Endothelial cell of umbilical vein (primary cell): ENCODE measurements at regions not wholly inside any gene's neighbourhood (a gene's known extent, or its start where the extent isn't known, plus 50 kb on each side); places are given as distances from the start of the nearest gene placed in this dataset.

Experiments used
- BruUV-seq: library from RNA; stranded (reverse); fragments of 400-500 nt; replicated peaks from 2 replicates; lab custom pipeline; 2021; lab: Mats Ljungman, UMichigan
- CTCF ChIA-PET: fragments of 300-600, 350-600 bp; sonication (Branson Sonifier 250); formaldehyde crosslinking; loops from one replicate; lab custom pipeline; 2021; ENCODE audit warnings: antibody characterized with exemption, inconsistent platforms; lab: Charles Lee
- POLR2A ChIA-PET: fragments of 300-600, 350-600 bp; sonication (Branson Sonifier 250); formaldehyde crosslinking; loops from one replicate; lab custom pipeline; 2021; ENCODE audit warnings: antibody characterized with exemption, inconsistent platforms; lab: Charles Lee
- DNase-seq: peaks from one replicate; pipeline ENCODE4 v3.0.0-alpha.2; 2011; ENCODE audit warnings: low read depth, low spot score
- FAIRE-seq: peaks from 2 replicates; lab custom pipeline; 2011; peaks lifted over from hg19 to GRCh38; lab: Jason Lieb, UNC
- H2AFZ ChIP-seq: 2 replicates; pipeline ENCODE4 v1.6.0; 2012; ENCODE audit warnings: low read depth, low read length, control low read depth, inconsistent platforms
- H3K27ac ChIP-seq: 2 replicates; pipeline ENCODE4 v1.5.1; 2011; ENCODE audit warnings: low read depth, mild to moderate bottlenecking, control low read depth, low read length, moderate library complexity; ENCODE audit not compliant: insufficient read depth
- H3K27me3 ChIP-seq, 2 experiments: 2 replicates each; pipeline versions ENCODE4 v1.6.0 to v1.6.1; 2011; ENCODE audit warnings: low read length in 2 of 2, mixed read lengths in 1 of 2; ENCODE audit not compliant: control insufficient read depth in 2 of 2, insufficient read depth in 2 of 2
- H3K36me3 ChIP-seq, 2 experiments: 2 replicates in 1 of 2; 3 replicates in 1 of 2; pipeline ENCODE4 v1.5.1; 2011; ENCODE audit warnings: low read length in 2 of 2, mild to moderate bottlenecking in 1 of 2, moderate library complexity in 1 of 2; ENCODE audit not compliant: control insufficient read depth in 2 of 2, insufficient read depth in 2 of 2; ENCODE audit errors: extremely low read depth in 1 of 2
- H3K4me1 ChIP-seq: 3 replicates; pipeline ENCODE4 v1.5.1; 2011; ENCODE audit warnings: mild to moderate bottlenecking, low read length; ENCODE audit not compliant: control insufficient read depth, insufficient read depth; ENCODE audit errors: extremely low read depth
- H3K4me2 ChIP-seq: 2 replicates; pipeline ENCODE4 v1.6.1; 2011; ENCODE audit warnings: low read length, control low read depth, mixed read lengths; ENCODE audit not compliant: insufficient read depth
- H3K4me3 ChIP-seq, 3 experiments: fragments of 200-600 bp in 1 of 3; sonication (generic), shearing (Covaris generic) in 1 of 3; replicated peaks in 1 of 3; 2 replicates each; pipeline ENCODE4 v1.5.1; 2011 to 2016; ENCODE audit warnings: control low read depth in 3 of 3, low read length in 3 of 3, mild to moderate bottlenecking in 2 of 3, inconsistent platforms in 1 of 3, low read depth in 1 of 3, moderate library complexity in 1 of 3; ENCODE audit not compliant: insufficient read depth in 1 of 3
- H3K79me2 ChIP-seq: 2 replicates; pipeline ENCODE4 v1.6.0; 2012; ENCODE audit warnings: low read length, inconsistent platforms; ENCODE audit not compliant: control insufficient read depth, insufficient read depth
- H3K9ac ChIP-seq: replicated peaks from 2 replicates; pipeline ENCODE3; 2011; ENCODE audit warnings: low read length, control low read depth; ENCODE audit not compliant: insufficient read depth; ENCODE audit errors: extremely low read depth
- H3K9me1 ChIP-seq: replicated peaks from 3 replicates; pipeline ENCODE4 v1.6.0; 2011; ENCODE audit warnings: mild to moderate bottlenecking, low read length; ENCODE audit not compliant: control insufficient read depth, insufficient read depth; ENCODE audit errors: extremely low read depth
- H3K9me3 ChIP-seq: replicated peaks from 2 replicates; pipeline ENCODE4 v1.5.1; 2012; ENCODE audit warnings: low read length, inconsistent platforms; ENCODE audit not compliant: control insufficient read depth, insufficient read depth
- H4K20me1 ChIP-seq: replicated peaks from 2 replicates; pipeline ENCODE3; 2011; ENCODE audit warnings: mild to moderate bottlenecking, low read length; ENCODE audit not compliant: control insufficient read depth, insufficient read depth; ENCODE audit errors: extremely low read depth
- EZH2 ChIP-seq: IDR thresholded peaks from 2 replicates; pipeline ENCODE4 v1.6.1; 2012; ENCODE audit warnings: borderline replicate concordance, low read depth, mild to moderate bottlenecking, moderate library complexity, low read length, inconsistent platforms; ENCODE audit not compliant: severe bottlenecking
- FOS ChIP-seq: IDR thresholded peaks from 2 replicates; pipeline ENCODE4 v1.6.1; 2011; ENCODE audit warnings: mild to moderate bottlenecking, low read length, moderate library complexity, borderline replicate concordance; ENCODE audit not compliant: insufficient read depth
- GATA2 ChIP-seq: IDR thresholded peaks from 2 replicates; pipeline ENCODE4 v1.7.0; 2011; ENCODE audit warnings: low read depth, mild to moderate bottlenecking, moderate library complexity, mixed read lengths, low read length; ENCODE audit not compliant: insufficient read length, insufficient read depth
- JUN ChIP-seq: IDR thresholded peaks from 2 replicates; pipeline ENCODE4 v1.6.1; 2011; ENCODE audit warnings: borderline replicate concordance, low read depth; ENCODE audit not compliant: insufficient read length, insufficient read depth
- MYC ChIP-seq: IDR thresholded peaks from one replicate; pipeline ENCODE4 v1.6.1; 2011; ENCODE audit warnings: mild to moderate bottlenecking, low read depth, low read length
- POLR2A ChIP-seq: IDR thresholded peaks from 2 replicates; pipeline ENCODE4 v1.6.1; 2012; ENCODE audit warnings: low read depth, mild to moderate bottlenecking, control low read depth, low read length
- POLR2AphosphoS5 ChIP-seq: IDR thresholded peaks from 2 replicates; pipeline ENCODE4 v1.6.1; 2012; ENCODE audit warnings: low read depth, mild to moderate bottlenecking, control low read depth, low read length, moderate library complexity; ENCODE audit not compliant: insufficient read depth
- dilution Hi-C: fragments of 300-500 bp; cut with MboI; formaldehyde crosslinking; loops from one replicate; pipeline ENCODE4 v1.15.0; 2019; ENCODE audit warnings: low sequenced_read_pairs; ENCODE audit not compliant: extremely low pct_ligation_motif_present
- intact Hi-C: fragments of 100-400 bp; cut with micrococcal nuclease; formaldehyde crosslinking; loops from one replicate; pipeline ENCODE4 v1.10.0; 2022
- TF ChIP-seq, protein P1 (sequence below), 2 donors: IDR thresholded peaks; 1 replicate in 1 of 2; 2 replicates in 1 of 2; pipeline ENCODE4 v1.5.1; 2011; ENCODE audit warnings: low read length in 2 of 2, mild to moderate bottlenecking in 2 of 2, moderate library complexity in 2 of 2, control low read depth in 1 of 2, inconsistent platforms in 1 of 2, low read depth in 1 of 2; ENCODE audit not compliant: insufficient read depth in 1 of 2; ENCODE audit errors: extremely low read depth in 1 of 2
- TF ChIP-seq, protein P2 (sequence below): IDR thresholded peaks from 2 replicates; pipeline ENCODE4 v1.6.1; 2011; ENCODE audit not compliant: insufficient read depth, insufficient read length

DNA sequence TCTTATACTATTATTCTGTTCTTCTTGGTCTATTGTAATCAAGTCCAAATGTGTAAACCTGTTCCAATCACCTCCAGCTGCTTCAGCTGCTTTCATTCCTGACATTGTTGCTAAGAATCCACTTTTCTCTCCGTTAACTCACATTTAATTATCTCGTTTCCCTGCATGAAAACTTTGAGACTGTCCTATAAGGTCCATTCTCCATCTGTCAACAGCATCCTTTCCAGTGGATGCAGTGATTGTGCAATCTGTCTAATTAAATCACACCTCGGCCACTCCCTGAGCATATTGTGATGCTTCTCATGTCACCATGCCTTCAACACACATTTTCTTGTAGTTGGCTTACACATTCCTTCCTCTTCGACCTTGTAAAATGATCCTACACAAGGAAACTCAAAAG, 1626.9 kb upstream of the SLC10A2 start:
- no peaks in the 10 kb centered on the region for H3K79me2 ChIP-seq
- intact Hi-C loops, result no loop called here
- POLR2A ChIA-PET, result no interaction called here

More for the DNA sequence above, 1626.9 kb upstream of the SLC10A2 start:
- H3K36me3 ChIP-seq, result no peaks in the 10 kb centered on the region
- TF ChIP-seq, protein P1, sequence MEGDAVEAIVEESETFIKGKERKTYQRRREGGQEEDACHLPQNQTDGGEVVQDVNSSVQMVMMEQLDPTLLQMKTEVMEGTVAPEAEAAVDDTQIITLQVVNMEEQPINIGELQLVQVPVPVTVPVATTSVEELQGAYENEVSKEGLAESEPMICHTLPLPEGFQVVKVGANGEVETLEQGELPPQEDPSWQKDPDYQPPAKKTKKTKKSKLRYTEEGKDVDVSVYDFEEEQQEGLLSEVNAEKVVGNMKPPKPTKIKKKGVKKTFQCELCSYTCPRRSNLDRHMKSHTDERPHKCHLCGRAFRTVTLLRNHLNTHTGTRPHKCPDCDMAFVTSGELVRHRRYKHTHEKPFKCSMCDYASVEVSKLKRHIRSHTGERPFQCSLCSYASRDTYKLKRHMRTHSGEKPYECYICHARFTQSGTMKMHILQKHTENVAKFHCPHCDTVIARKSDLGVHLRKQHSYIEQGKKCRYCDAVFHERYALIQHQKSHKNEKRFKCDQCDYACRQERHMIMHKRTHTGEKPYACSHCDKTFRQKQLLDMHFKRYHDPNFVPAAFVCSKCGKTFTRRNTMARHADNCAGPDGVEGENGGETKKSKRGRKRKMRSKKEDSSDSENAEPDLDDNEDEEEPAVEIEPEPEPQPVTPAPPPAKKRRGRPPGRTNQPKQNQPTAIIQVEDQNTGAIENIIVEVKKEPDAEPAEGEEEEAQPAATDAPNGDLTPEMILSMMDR (IDR thresholded peaks at IDR 0.05; ENCODE audit: extremely low read depth in 1 of 2, insufficient read depth in 1 of 2, low read depth in 1 of 2, low read length in 2 of 2), result no peak
- TF ChIP-seq, protein P2, sequence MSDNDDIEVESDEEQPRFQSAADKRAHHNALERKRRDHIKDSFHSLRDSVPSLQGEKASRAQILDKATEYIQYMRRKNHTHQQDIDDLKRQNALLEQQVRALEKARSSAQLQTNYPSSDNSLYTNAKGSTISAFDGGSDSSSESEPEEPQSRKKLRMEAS, result no peak
- TF ChIP-seq POLR2AphosphoS5 (no peak), POLR2A (no peak), FOS (no peak), JUN (no peak), GATA2 (no peak), MYC (no peak), EZH2 (no peak)
- FAIRE-seq (no peak), DNase-seq (no peak)
- H3K27me3 ChIP-seq, result no peaks in the 10 kb centered on the region
- CTCF ChIA-PET, result no interaction called here
- no peak overlapping the region for H2AFZ ChIP-seq
- H3K9me3 ChIP-seq, result no peaks in the 10 kb centered on the region
- no peak overlapping the region for H3K9ac ChIP-seq
- BruUV-seq, result no TSS peak
- no peaks in the 10 kb centered on the region for H3K9me1 ChIP-seq
- no peaks in the 10 kb centered on the region for H3K4me1 ChIP-seq
- no peaks in the 10 kb centered on the region for H4K20me1 ChIP-seq
- dilution Hi-C loops, result no loop called here
- H3K4me2 ChIP-seq, result no peak overlapping the region
- H3K27ac ChIP-seq, result no peak overlapping the region
- H3K4me3 ChIP-seq, result no peak overlapping the region
